Ishikawa (cell line): ENCODE measurements at regions not wholly inside any gene's neighbourhood (a gene's known extent, or its start where the extent isn't known, plus 50 kb on each side); places are given as distances from the start of the nearest gene placed in this dataset.
"Not testable (repeated sequence)": the region's sequence is repeated elsewhere in the genome, so short reads cannot be mapped to it uniquely, and the experiment has no call there.

ENCODE experiments used
- EGR1 ChIP-seq: IDR thresholded peaks from 2 replicates; pipeline ENCODE4 v1.6.1; 2012
- EP300 ChIP-seq: IDR thresholded peaks from 2 replicates; pipeline ENCODE4 v1.6.1; 2012; ENCODE audit warnings: borderline replicate concordance
- FOXM1 ChIP-seq: IDR thresholded peaks from 2 replicates; pipeline ENCODE4 v1.6.1; 2012; ENCODE audit warnings: low read depth, borderline replicate concordance
- RAD21 ChIP-seq: IDR thresholded peaks from 2 replicates; pipeline ENCODE4 v1.6.1; 2012; ENCODE audit warnings: low read depth
- TAF1 ChIP-seq: IDR thresholded peaks from 2 replicates; pipeline ENCODE4 v1.6.1; 2012; ENCODE audit warnings: low read depth, mild to moderate bottlenecking
- ZBTB7A ChIP-seq: IDR thresholded peaks from 2 replicates; pipeline ENCODE4 v1.6.1; 2012; ENCODE audit warnings: low read depth
- TF ChIP-seq, protein P1 (sequence below): IDR thresholded peaks from 2 replicates; pipeline ENCODE4 v1.6.1; 2012; ENCODE audit warnings: low read depth, mild to moderate bottlenecking
- TF ChIP-seq, protein P2 (sequence below): IDR thresholded peaks from 2 replicates; pipeline ENCODE4 v1.6.1; 2012

DNA sequence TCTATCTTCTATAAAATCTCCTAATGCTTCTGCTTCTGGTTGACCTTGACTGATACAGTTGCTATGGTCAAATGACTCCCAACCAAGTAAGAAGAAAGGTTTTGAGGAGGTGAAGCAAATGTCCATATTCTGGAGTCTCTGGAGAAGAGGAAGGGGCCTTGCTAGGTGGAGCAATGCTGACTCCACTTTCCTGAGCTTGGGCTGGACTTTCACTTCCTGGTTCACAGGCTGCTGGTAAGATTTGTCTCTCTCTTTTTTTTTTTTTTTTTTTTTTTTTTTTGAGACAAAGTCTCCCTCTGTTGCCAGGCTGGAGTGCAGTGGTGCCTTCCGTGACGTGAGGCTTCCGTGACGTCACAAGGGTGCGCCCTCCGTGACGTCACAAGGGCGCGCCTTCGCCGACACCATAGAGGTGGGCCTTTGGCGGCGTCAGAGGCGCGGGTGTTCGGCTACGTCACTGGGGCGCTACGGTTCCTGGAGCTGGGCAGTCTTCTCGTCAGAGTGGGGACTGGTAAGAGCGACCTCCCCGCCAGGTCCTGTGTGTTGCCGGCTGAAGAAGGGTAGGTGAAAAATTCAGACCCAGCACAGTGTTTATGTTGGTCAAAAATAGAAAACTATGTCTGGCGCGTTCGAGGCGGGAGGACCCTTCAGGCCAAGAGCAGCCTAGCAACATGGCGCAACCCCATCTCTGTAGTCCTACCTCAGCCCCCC lies 93.7 kb upstream of the METTL14 start:
- TF ChIP-seq, protein P1, sequence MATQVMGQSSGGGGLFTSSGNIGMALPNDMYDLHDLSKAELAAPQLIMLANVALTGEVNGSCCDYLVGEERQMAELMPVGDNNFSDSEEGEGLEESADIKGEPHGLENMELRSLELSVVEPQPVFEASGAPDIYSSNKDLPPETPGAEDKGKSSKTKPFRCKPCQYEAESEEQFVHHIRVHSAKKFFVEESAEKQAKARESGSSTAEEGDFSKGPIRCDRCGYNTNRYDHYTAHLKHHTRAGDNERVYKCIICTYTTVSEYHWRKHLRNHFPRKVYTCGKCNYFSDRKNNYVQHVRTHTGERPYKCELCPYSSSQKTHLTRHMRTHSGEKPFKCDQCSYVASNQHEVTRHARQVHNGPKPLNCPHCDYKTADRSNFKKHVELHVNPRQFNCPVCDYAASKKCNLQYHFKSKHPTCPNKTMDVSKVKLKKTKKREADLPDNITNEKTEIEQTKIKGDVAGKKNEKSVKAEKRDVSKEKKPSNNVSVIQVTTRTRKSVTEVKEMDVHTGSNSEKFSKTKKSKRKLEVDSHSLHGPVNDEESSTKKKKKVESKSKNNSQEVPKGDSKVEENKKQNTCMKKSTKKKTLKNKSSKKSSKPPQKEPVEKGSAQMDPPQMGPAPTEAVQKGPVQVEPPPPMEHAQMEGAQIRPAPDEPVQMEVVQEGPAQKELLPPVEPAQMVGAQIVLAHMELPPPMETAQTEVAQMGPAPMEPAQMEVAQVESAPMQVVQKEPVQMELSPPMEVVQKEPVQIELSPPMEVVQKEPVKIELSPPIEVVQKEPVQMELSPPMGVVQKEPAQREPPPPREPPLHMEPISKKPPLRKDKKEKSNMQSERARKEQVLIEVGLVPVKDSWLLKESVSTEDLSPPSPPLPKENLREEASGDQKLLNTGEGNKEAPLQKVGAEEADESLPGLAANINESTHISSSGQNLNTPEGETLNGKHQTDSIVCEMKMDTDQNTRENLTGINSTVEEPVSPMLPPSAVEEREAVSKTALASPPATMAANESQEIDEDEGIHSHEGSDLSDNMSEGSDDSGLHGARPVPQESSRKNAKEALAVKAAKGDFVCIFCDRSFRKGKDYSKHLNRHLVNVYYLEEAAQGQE: not testable (repeated sequence)
- not testable (repeated sequence) for TF ChIP-seq EP300, RAD21, ZBTB7A, EGR1, FOXM1
- TF ChIP-seq, protein P2, sequence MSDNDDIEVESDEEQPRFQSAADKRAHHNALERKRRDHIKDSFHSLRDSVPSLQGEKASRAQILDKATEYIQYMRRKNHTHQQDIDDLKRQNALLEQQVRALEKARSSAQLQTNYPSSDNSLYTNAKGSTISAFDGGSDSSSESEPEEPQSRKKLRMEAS: peak; percentile 13; the same call in 1 of the 2 replicates
- TF ChIP-seq TAF1: 0 out of 2 replicates have a peak, but pooled peaks have one; percentile 32
